NK-92 treated with Interleukin-12 subunit alpha and Interleukin-12 subunit beta, amount 100 ng/mL, for 24 hours (cell line): ENCODE measurements at regions not wholly inside any gene's neighbourhood (a gene's known extent, or its start where the extent isn't known, plus 50 kb on each side); places are given as distances from the start of the nearest gene placed in this dataset.
A peak's percentile ranks its signal among the peaks of the same experiment; 100 is the strongest.

ENCODE experiments used
- DNase-seq: peaks from one replicate; lab custom pipeline; 2025; lab: John Stamatoyannopoulos, UW

DNA sequence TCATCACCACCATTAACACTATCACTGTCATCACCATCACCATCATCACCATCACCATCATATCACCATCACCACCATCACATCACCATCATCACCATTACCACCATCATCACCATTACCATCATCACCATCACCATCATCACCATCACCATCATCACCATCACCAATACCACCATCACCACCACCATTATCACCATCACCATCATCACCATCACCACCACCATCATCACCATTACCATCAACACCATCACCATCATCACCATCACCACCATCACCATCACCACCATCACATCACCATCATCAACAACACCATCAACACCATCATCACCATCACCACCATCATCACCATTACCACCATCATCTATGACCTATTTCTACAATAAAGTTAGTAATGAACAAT is 86.1 kb upstream of the PDE10A start:
- no peak for DNase-seq

DNA sequence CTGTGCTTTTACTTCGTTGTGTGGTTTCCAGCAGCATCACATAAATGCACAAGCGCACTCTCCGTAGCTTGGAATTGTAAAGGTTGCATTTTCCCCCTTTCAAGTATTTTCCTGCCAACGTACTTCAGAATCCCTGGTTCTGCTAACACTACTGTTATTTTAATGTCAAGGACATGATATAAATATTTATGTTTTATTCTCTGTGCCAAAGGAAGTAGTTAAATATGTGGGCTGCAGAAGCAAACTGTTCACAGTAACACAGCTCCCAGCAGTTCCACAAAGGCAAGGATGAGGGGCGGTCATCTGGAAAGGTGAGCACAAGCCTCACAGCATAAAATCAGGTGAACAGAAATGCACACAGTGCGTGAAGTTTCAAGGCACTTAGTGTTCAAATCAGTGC is 85.3 kb upstream of the PDE10A start:
- DNase-seq, result no peak

DNA sequence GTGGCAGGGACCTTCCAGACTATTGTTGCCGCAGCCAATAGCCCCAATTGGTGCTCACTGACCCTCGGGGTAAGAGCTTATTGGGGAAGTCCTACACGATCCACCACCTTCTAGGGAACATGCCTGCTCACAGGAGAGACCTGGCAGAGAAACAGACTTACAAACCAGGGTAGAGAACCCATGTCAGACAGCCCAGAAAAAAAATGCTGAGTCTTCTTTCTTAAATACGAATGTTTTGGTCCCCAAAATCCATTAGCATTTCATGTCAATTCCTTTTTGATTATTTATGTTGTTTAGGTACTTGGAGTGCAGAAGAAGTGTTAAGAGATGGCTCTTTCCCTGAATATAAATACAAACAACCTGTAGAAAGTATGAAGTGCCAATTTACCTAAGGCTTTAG is 84.9 kb upstream of the PDE10A start:
- DNase-seq, result no peak

DNA sequence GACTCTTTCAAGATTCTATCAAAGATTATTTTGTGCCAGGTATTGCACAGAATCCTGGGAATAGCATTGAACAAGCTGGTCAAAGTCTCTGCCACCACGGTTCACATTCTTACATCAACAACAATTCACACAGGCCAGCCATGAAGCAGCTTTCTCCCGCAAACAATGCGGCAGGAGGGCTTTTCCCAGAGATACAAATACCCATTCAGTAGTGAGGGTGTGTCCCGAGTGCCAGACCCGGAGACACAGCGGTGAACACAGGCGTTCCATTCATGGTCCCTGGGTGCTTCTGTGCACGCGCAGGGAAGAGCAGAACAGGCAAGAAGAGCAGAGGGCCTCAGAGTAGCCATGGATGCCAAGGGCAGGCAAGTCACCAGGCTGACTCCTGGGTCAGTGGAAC is 83.3 kb upstream of the PDE10A start:
- DNase-seq, result no peak

DNA sequence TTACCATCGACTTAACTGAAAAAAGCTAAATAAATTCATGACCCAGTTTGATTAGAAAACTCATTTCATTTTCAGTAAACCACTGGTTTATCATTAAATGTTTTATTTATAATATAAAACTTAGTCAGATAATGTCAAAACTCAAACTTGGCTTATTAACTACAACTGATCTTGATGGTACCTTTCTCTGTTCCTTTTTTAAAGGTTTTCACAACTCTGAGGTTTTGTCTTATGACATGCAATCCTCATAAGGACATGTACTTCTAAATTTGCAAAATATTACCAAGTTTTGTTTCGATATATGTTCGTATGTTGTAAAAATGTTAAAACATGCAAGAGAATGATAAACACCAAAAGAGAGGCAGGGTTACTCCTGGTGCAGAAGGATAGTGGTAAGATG is 82.5 kb upstream of the PDE10A start:
- DNase-seq, result no peak

DNA sequence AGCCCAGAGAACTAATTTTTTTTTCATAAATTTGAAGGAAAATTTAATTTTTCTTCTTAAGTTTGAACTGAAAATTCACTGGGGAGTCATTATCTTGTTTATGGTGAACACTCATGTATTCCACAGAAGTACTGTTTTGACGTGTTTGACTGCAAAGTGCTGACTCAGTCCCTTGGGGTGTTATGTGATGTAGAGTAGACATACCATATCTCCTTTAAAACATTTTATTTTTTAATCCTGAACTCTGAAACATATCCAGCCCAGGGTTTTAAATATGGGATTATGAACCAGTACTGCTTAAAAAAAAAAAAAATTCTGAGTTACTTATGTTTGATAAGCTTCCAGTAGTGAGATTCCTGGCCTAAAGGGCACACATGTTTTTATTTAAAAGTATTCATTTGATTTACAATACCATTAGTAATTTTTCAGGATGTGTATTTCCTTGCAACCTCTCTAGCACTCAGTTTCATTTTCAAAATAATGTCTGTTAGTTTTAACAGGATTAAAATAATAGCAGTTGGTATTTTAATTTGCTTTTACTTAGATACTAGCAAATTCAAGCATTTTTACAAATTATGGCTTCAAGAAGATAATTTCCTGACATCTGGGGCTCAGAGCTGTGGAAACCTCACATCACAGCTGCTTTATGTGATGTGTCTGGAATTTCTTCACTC is 81.7 kb upstream of the PDE10A start:
- DNase-seq, result no peak

DNA sequence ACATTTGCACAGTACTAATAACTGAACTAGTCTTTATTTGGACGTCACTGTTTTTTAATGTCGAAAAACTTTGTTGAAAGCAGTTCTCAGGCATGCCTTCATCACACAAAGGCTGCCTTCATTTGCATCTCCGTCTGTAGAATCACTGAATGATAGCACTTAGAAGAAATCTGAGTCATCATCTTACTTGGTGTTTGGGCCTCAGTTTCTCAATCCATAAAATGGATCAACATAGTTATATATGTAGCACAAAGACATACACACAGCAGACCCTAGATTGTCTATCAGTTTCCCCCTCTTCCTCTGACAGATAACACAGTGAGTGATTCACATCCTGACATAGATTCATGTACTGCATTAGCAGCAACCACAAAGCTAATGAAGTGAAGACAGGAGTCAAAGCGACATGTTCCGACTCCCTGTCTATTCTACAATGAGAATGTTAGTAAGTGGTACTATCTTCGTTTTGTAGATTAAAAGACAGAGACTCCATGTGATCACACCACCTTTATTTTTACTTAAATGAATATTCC is 80.4 kb upstream of the PDE10A start:
- no peak for DNase-seq

DNA sequence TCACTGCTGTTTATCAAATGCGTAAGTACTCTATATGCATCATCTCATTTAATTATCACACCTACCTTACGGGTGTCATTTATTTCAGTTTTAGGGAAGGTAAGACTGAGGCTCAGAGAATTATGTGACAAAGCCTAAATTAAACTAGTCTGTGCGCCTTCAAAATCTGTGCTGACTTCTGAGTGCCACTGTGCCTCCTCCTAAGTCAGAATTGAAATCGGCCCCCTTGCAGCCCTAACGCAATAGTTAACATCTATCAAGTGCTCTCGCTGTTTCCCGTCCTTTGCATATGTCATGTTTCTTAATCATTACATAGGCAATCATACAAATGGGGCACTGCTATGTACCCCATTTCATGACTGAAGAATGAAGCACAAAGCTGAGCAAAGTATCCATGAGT is 79.0 kb upstream of the PDE10A start:
- no peak for DNase-seq

DNA sequence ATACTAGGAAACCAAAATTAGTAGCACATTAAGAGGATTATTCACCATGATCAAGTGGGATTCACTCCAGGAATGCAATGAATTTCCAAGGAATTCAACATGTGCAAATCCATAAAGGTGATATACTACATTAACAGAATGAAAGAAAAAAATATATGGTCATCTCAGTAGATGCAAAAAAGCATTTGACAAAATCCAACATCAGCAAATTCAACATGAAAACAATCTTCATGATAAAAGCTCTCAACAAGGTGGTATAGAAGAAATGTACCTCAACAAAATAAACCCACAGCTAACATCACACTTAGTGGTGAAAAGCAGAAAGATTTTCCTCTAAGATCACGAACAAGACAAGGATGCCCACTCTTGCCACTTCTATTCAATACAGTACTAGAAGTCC is 74.4 kb upstream of the PDE10A start:
- no peak for DNase-seq

DNA sequence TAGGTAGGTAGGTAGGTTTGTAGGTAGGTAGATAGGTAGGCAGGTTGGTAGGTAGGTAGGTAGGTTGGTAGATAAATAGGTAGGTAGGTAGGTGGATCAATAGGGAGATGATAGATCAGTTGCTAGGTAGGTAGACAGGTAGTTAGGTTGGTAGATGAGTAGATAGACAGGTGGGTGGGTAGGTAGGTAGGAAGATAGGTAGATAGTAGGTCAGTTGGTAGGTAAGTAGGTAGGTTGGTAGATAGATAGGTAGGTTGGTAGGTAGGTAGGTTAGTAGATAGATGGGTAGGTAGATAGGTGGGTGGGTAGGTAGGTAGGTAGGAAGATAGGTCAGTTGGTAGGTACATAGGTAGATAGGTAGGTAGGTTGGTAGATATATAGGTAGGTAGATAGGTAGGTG is 72.0 kb upstream of the PDE10A start:
- no peak for DNase-seq

DNA sequence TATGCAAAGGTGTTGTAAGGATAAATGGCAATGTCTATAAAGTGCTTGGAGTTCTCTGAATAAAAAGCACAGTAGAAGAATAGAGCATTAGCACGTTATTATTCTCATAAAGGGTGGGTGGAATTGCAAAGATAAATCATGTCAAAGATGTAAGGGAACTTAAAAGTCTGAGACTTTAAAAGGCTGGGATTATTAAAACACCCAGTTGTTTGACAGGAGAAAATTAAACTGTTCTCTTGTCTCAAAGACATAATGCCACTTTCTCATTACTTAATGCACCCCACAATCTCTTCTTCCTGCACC is 70.4 kb upstream of the PDE10A start:
- no peak for DNase-seq

DNA sequence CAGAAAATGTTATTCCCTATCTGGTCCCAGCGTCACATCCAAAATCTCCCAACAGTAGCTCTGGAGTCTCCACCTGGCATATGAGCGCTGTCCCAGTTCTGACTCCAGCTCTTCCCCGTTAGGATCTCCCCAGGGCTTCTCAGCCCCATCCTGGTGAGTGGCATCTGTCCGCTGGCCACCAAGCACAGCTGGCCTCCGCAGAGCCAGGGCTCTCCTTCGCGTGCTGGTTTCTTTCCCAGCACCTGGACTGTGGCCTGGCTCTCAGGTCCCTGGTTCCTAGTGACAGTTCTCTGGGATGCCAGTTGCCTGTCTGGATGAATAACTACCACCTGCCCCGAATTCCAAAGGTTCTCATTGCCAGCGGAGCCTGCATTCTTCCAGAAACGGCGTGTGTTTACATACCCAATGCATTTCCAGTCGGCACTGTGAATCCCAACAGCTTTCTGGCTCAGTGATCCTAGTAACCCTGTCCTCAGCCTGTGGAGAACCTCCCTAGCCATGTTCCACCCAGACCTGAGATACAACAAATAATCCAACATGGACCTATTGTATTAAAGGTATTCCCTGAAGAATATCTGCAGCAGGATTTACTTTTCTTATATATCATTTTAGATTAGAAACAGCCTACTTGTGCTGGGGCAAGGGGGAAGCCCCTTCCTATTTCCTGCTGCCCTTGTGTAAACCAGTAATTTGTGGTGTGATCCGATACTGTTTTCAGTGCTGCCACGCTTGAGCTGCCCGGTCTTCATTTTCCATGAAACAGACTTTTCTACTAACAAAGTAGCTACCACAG is 69.9 kb upstream of the PDE10A start:
- no peak for DNase-seq

DNA sequence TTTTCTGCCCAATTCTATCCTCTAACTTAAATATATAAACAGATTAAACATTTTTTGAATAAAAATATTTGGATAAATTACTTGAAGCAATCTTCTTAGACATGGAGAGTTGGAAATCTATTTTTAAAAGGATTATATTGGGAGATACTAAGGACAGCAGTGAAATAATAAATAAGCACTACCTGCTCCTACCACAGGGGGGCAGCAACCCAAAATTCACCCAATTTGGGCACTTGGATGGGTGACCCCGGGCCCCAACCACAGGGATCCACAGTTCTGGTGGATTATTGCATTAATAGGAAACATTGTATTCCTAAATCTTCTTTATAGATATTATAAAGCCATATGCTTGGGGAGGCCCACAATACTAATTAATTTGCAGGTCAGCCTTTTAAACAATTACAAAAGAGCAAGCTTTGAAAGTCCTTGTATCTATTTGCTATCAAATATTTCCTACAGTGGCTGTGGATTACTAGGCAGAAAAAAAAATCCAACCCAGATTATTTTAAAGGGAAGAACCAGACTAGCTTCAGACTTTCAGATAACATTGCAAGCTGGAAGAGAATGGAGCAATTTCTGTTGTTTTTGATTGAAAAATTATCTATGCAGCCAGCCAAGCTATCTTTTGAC is 66.4 kb upstream of the PDE10A start:
- peak; percentile 36 for DNase-seq

DNA sequence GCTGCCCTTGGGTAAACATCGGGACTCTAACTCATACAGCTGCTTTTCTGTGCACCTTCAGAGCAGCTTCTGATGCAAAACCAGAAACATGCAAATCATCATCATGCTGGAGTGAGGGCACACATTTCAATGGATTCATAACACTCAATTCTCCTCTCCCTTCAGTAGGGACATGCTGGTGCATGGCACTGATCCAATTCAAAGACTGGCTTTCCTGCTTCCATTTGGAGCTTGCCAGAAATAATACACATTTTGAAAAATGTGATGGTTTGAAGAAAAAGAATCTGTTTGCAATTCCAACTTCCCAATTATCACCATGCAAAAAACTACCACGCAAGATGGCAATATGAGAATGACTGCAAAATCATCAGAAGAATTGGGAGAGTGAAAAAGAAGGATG is 65.2 kb upstream of the PDE10A start:
- DNase-seq, result no peak

DNA sequence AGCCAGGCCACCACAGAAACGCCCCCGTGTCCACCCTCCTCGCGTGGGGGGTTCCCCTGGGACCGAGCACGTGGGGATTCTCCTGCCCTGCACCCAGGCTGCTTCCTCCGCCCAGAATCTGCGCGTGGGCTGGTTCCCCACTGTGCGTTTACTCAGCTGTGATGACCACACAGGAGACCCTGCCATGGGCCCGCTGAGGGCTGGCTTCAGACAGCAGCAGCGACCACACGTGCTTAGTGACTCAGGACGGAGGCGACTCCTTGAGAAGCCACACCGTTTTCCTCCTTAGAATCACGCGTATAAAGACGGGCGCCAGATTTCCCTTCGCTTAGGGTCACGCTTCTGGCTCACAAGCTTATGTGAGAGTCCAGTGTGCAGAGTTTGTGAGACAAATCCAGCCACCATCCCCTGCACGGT is 63.9 kb upstream of the PDE10A start:
- DNase-seq, result no peak

DNA sequence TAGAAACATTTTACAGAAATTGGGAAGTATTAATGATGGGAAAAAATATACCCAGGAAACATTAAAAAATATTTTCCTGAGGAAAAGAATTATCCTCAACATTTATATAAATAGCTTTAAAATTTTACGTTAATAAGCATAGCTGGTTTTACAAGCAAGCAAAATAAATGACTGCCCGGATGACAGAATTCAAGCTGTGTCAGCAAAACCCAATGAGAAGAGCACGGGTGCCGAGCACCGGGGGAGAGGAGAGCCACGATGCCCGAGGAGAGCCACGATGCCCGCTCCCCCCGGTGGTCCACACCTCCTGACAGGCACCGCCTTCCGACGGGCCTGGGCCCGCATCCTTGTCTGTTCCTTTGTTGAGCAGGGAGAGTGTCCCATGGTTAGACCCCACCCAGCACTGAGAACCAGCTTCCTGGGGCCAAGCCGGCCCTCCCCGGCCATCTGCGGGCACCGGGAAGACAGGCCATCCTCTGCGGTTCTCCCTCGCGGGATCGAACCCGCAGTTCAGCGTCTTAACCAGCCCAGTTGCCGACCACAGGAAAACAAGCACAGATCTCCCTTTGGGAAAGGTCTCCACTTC is 63.3 kb upstream of the PDE10A start:
- DNase-seq, result no peak

DNA sequence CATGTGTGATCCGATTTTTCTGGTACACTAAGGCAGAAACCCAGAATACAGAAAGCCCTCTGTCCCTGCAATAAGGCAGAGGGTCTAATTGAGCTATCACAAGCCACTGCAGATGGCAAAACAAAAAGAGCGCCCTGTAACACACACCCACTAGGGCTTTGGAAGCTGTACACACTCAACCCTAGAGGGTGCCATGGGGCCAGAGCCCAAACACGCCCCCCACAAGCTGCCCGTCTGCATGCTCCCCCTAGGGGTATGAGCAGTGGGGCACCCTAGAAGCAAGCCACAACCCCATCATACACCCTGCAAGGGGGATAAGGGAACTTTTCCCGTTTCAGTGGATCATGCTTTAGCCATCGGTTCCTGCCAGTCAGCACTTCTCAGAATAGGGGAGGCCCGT is 62.2 kb upstream of the PDE10A start:
- no peak for DNase-seq

DNA sequence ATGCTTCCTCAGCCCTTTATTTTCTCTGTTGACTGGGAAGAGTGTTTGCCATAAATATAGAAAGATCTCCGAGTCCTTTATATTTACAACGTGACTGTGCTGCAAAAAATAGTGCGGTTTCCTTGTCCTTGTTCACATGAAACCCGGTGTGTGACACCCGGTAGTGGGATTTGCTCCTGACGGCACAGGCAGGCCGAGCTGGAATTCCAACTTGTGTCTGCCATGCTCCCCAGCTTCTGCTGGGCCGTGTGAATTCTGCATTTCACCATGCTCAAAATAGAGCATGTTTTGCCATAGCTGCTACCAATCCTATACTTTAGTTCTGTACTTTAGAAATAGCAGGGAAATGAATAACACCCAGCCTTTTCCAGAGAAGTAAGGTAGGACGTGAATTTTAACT is 60.3 kb upstream of the PDE10A start:
- no peak for DNase-seq

DNA sequence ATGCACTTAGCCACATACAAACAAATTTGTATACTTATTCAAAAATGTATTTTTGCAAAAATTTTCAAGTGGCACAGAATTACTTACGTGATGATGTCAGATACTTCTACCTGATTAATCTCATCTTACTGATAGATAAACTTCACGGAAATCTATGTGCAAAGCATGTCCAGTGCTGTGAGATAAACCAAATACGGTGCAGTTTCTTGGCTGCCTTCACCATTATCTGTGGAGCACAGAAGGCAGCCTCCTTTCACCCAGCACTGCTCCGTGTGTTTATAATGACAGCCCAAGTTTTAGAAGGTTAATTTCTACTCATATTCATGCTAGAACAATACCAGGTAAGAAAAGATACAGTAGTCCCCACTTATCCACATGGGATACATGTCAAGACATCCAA is 59.0 kb upstream of the PDE10A start:
- no peak for DNase-seq

DNA sequence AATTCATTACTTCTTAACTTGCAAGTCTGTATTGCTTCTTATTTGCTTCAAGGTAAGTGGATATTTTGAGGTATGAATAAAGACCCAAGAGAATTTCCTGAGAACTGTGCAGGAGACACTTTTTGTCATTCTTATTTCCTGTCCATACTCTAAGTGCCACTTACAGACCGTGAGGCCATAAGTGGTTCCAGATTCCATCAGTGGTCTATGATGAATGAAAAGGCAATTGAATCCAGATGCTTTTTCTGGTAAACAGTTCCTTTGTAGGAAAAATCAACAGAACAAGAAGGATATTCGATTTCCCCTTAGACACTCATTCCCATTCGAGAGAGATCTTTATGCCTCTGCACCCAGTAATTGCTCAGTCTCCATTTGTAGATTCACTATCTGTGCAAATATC is 58.3 kb upstream of the PDE10A start:
- no peak for DNase-seq

DNA sequence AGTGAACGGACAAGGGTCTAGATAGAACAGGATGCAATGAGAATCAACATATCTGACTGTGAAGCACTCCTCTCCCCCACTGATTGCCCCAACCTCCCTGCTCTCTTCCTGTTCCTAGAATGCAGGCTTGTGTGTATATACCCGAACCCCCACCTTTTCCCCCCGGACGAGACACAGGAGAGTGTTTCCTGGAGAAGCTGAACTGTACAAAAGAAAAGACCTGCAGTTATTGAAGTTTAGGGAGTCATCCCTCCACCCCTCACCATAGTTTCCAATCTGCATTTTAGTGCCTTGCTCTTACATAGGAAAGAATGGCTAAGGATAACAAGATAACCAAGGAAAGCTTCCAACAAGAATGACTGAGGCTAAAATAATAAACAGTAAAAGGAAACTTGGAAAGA is 55.5 kb upstream of the PDE10A start:
- no peak for DNase-seq

DNA sequence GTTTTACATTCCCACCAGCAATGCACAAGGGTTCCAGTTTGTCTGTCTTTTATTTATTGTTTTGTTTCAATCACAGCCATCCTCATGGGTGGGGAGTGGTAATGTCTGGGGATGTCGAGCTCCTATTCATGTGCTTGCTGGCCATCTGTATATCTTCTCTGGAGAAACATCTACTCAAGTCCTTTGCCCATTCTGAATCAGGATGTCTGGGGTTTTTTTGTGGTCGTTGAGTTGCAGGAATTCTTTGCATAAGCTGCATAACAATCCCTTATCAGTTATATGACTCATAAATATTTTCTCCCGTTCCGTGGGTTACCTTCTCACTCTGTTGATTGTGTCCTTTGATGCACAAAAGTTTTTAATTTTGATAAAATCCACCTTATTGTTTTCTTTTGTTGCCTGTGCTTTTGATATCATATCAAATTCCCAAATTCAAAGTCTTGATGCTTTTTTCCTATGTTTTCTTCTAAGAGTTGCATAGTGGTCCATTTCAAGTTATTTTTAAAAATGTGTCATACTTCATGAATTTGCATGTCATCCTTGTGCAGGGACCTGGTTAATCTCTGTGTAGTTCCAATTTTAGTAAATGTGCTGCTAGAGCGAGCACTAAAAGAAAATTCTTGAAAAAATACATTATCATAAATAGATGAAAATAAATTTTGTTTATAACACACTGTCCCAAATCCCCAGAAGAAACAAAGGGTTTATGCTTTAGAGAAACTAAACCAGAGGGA is 54.9 kb upstream of the PDE10A start:
- no peak for DNase-seq
